DMS114 treated with DMSO at 0.1 percent for 48 hours (cell line): ENCODE measurements at regions not wholly inside any gene's neighbourhood (a gene's known extent, or its start where the extent isn't known, plus 50 kb on each side); places are given as distances from the start of the nearest gene placed in this dataset.

Source experiments
- DNase-seq: peaks from one replicate; lab custom pipeline; 2025; ENCODE audit not compliant: unreplicated experiment; lab: John Stamatoyannopoulos, UW

GRCh38 chr11:119860561-119861094 lies 131.6 kb upstream of the NECTIN1 start:
- DNase-seq = no peak

GRCh38 chr11:119859684-119860083 lies 130.7 kb upstream of the NECTIN1 start:
- DNase-seq = no peak

- DNase-seq = no peak
Observed at GRCh38 chr11:119858288-119858687, 129.3 kb upstream of the NECTIN1 start.

GRCh38 chr11:119856681-119857485 lies 127.9 kb upstream of the NECTIN1 start:
- no peak for DNase-seq

GRCh38 chr11:119855066-119855465 lies 126.1 kb upstream of the NECTIN1 start:
- DNase-seq = no peak

- no peak for DNase-seq
Observed at GRCh38 chr11:119854521-119854920, 125.5 kb upstream of the NECTIN1 start.

- DNase-seq = no peak
Observed at GRCh38 chr11:119853581-119854360, 124.8 kb upstream of the NECTIN1 start.

GRCh38 chr11:119852741-119853140 lies 123.7 kb upstream of the NECTIN1 start:
- no peak for DNase-seq

GRCh38 chr11:119850822-119851409 lies 121.9 kb upstream of the NECTIN1 start:
- no peak for DNase-seq

- DNase-seq = no peak
Observed at GRCh38 chr11:119849872-119850271, 120.9 kb upstream of the NECTIN1 start.

GRCh38 chr11:119847853-119848252 lies 118.9 kb upstream of the NECTIN1 start:
- DNase-seq = no peak

- DNase-seq = no peak
Observed at GRCh38 chr11:119846374-119846773, 117.4 kb upstream of the NECTIN1 start.

GRCh38 chr11:119845756-119846155 lies 116.8 kb upstream of the NECTIN1 start:
- DNase-seq = no peak

- no peak for DNase-seq
Observed at GRCh38 chr11:119845305-119845704, 116.3 kb upstream of the NECTIN1 start.

GRCh38 chr11:119844808-119845207 lies 115.8 kb upstream of the NECTIN1 start:
- DNase-seq = no peak

GRCh38 chr11:119843877-119844276 lies 114.9 kb upstream of the NECTIN1 start:
- DNase-seq = no peak

- no peak for DNase-seq
Observed at GRCh38 chr11:119842731-119843130, 113.7 kb upstream of the NECTIN1 start.

- no peak for DNase-seq
Observed at GRCh38 chr11:119839476-119840133, 110.6 kb upstream of the NECTIN1 start.

- no peak for DNase-seq
Observed at GRCh38 chr11:119835753-119836152, 106.8 kb upstream of the NECTIN1 start.

- DNase-seq = no peak
Observed at GRCh38 chr11:119832202-119832935, 103.4 kb upstream of the NECTIN1 start.
